A549 (cell line): ENCODE measurements at regions not wholly inside any gene's neighbourhood (a gene's known extent, or its start where the extent isn't known, plus 50 kb on each side); places are given as distances from the start of the nearest gene placed in this dataset.

Experiments used
- ATAC-seq, 2 experiments: fragments of 200-7000 bp in 1 of 2; fragments of >200 bp in 1 of 2; cut with Nextera tagmentation in 1 of 2; cut with Tn5 transposase in 1 of 2; 3 replicates each; pipeline versions ENCODE4 v1.8.0 to v1.9.1; 2018 to 2020; ENCODE audit warnings: mild to moderate bottlenecking in 1 of 2, moderate library complexity in 1 of 2
- CTCF ChIA-PET: fragments of 300-600 bp; sonication (Branson Sonifier 250); formaldehyde crosslinking; extraction: SDS; loops from one replicate; lab custom pipeline; 2021; ENCODE audit warnings: antibody characterized with exemption, inconsistent platforms; lab: Yijun Ruan, JAX
- POLR2A ChIA-PET: fragments of 350-600 bp; formaldehyde crosslinking; extraction: SDS; loops from one replicate; lab custom pipeline; 2021; ENCODE audit warnings: antibody characterized with exemption, inconsistent platforms; lab: Yijun Ruan, JAX
- DNase-seq, 2 experiments: peaks; one replicate each; pipeline versions ENCODE4 v3.0.0 to v3.0.0-alpha.2; 2011 to 2016; ENCODE audit warnings: low read depth in 1 of 2, low spot score in 1 of 2
- FAIRE-seq: peaks from 2 replicates; lab custom pipeline; 2011; peaks lifted over from hg19 to GRCh38; lab: Jason Lieb, UNC
- H3K27ac ChIP-seq, 2 experiments: fragments of >200 bp; sonication (Bioruptor Twin); formaldehyde crosslinking; 3 replicates each; pipeline ENCODE4 v1.5.1; 2016 to 2017
- H3K4me1 ChIP-seq: fragments of >200 bp; sonication (Bioruptor Twin); formaldehyde crosslinking; 3 replicates; pipeline ENCODE4 v1.6.1; 2016
- H3K4me2 ChIP-seq: fragments of >200 bp; sonication (Bioruptor Twin); formaldehyde crosslinking; 3 replicates; pipeline ENCODE4 v1.6.1; 2016
- H3K4me3 ChIP-seq: fragments of >200 bp; sonication (Bioruptor Twin); formaldehyde crosslinking; 3 replicates; pipeline ENCODE4 v1.5.1; 2016
- H3K9me3 ChIP-seq: fragments of >200 bp; sonication (Bioruptor Twin); formaldehyde crosslinking; 3 replicates; pipeline ENCODE4 v1.6.1; 2016
- BHLHE40 ChIP-seq: IDR thresholded peaks from 2 replicates; pipeline ENCODE4 v1.6.1; 2012; ENCODE audit warnings: low read depth, low read length, inconsistent platforms
- CBX2 ChIP-seq: fragments of 200-600 bp; sonication (generic); IDR thresholded peaks from 2 replicates; pipeline ENCODE4 v1.6.1; 2016; ENCODE audit warnings: low read depth, mild to moderate bottlenecking, borderline replicate concordance
- CHD2 ChIP-seq: fragments of 150-350 bp; IDR thresholded peaks from 2 replicates; pipeline ENCODE4 v1.6.1; 2014; ENCODE audit warnings: low read length; ENCODE audit not compliant: partially characterized antibody
- EHMT2 ChIP-seq: fragments of 200-600 bp; sonication (generic); IDR thresholded peaks from 2 replicates; pipeline ENCODE4 v1.6.1; 2016; ENCODE audit warnings: antibody characterized with exemption, low read depth, mild to moderate bottlenecking, moderate library complexity
- EP300 ChIP-seq, 2 experiments: fragments of >200 bp; sonication (Bioruptor Twin); formaldehyde crosslinking; IDR thresholded peaks; 2 replicates in 1 of 2; 3 replicates in 1 of 2; pipeline ENCODE4 v1.6.1; 2016 to 2017
- FOSL2 ChIP-seq, 2 experiments: fragments of 450-650 bp in 1 of 2; fragments of >200 bp in 1 of 2; sonication (Bioruptor Twin) in 1 of 2; formaldehyde crosslinking; IDR thresholded peaks; 2 replicates each; pipeline versions ENCODE4 v1.5.0 to v1.6.1; 2016 to 2020; ENCODE audit warnings: mild to moderate bottlenecking in 1 of 2, moderate library complexity in 1 of 2
- HDAC2 ChIP-seq: fragments of 200-600 bp; sonication (generic); IDR thresholded peaks from 2 replicates; pipeline ENCODE4 v1.6.1; 2016
- HEYL ChIP-seq: fragments of 250-450 bp; sonication (Bioruptor Pico); IDR thresholded peaks from 2 replicates; pipeline ENCODE4 v1.8.0; 2021; ENCODE audit warnings: mild to moderate bottlenecking, moderate library complexity
- MYC ChIP-seq: IDR thresholded peaks from 2 replicates; pipeline ENCODE4 v1.6.1; 2012; ENCODE audit warnings: mild to moderate bottlenecking, inconsistent platforms, low read length, improper control_type of control experiment, borderline replicate concordance
- NR3C1 ChIP-seq: fragments of >200 bp; sonication (Bioruptor Twin); formaldehyde crosslinking; IDR thresholded peaks from 3 replicates; pipeline ENCODE4 v1.6.1; 2017
- PHF8 ChIP-seq: fragments of 200-600 bp; sonication (generic); IDR thresholded peaks from 2 replicates; pipeline ENCODE4 v1.6.1; 2016; ENCODE audit warnings: low read depth, mild to moderate bottlenecking, antibody characterized with exemption, moderate library complexity, borderline replicate concordance
- POLR2AphosphoS2 ChIP-seq: conservative IDR thresholded peaks from 2 replicates; pipeline ENCODE4 v1.6.1; 2012; ENCODE audit warnings: low read length, improper control_type of control experiment, inconsistent platforms
- RAD21 ChIP-seq, 2 experiments: fragments of >200 bp in 1 of 2; sonication (Bioruptor Twin) in 1 of 2; formaldehyde crosslinking in 1 of 2; IDR thresholded peaks in 1 of 2; conservative IDR thresholded peaks in 1 of 2; 2 replicates in 1 of 2; 3 replicates in 1 of 2; pipeline ENCODE4 v1.6.1; 2012 to 2018; ENCODE audit warnings: inconsistent platforms in 1 of 2
- RFX5 ChIP-seq: fragments of 450-650 bp; IDR thresholded peaks from 2 replicates; pipeline ENCODE4 v1.7.1; 2014; ENCODE audit warnings: antibody characterized with exemption, mild to moderate bottlenecking, moderate library complexity
- SMC3 ChIP-seq: fragments of >200 bp; sonication (Bioruptor Twin); formaldehyde crosslinking; IDR thresholded peaks from 3 replicates; pipeline ENCODE4 v1.6.1; 2018; ENCODE audit warnings: inconsistent platforms
- WGBS: methylation state at CpG from one replicate; pipeline ENCODE4 v1.1.6; 2017; ENCODE audit errors: missing lambda C conversion rate; 5-methylcytosine and 5-hydroxymethylcytosine counted together
- TF ChIP-seq, protein P1 (sequence below): fragments of 250-450 bp; sonication (Bioruptor Pico); IDR thresholded peaks from 2 replicates; pipeline ENCODE4 v1.5.0; 2021; ENCODE audit warnings: mild to moderate bottlenecking, moderate library complexity, borderline replicate concordance
- TF ChIP-seq, protein P2 (sequence below): fragments of >200 bp; sonication (Bioruptor Twin); formaldehyde crosslinking; IDR thresholded peaks from 3 replicates; pipeline ENCODE4 v1.5.1; 2016
- TF ChIP-seq, protein P3 (sequence below): IDR thresholded peaks from 2 replicates; pipeline ENCODE4 v1.6.1; 2012
- TF ChIP-seq, protein P4 (sequence below): IDR thresholded peaks from 2 replicates; pipeline ENCODE4 v1.6.1; 2012
- TF ChIP-seq, protein P5 (sequence below): fragments of 450-650 bp; IDR thresholded peaks from 2 replicates; pipeline ENCODE4 v1.6.1; 2014; ENCODE audit warnings: antibody characterized with exemption

DNA sequence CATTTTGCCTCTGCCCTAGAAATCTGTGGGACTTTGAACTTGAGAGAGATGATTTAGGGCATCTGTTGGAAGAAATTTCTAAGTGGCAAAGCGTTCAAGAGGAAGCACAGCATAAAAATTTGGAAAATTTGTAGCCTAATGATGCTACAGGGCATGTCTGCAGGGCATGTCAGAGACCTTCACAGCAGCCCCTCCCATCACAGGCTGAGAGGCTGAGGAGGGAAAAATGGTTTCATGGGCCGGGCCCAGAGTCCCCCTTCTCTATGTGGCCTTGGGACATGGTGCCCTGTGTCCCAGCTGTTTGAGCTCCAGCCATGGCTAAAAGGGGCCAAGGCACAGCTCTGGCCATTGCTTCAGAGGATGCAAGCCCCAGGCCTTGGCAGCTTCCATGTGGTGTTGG is 203.0 kb downstream of the STK31 start:
- Histone ChIP-seq H3K4me1 (no peaks in the 10 kb centered on the region), H3K27ac (no peak overlapping the region), H3K9me3 (no peaks in the 10 kb centered on the region), H3K4me3 (no peak overlapping the region), H3K4me2 (no peak overlapping the region)
- WGBS: 0% methylated on average over 2 of the region's 2 CpGs
- POLR2A ChIA-PET: no interaction called here
- CTCF ChIA-PET: interaction anchor here (1.0 kb wide), 1 partner anchor 26 kb away, joined by 3 read pairs; no protein-coding TSS in a partner anchor
- DNase-seq (no peak), FAIRE-seq (no peak), ATAC-seq (no peak)
- TF ChIP-seq EP300 (IDR thresholded peaks at IDR 0.05) (no peak), RFX5 (no peak), SMC3 (no peak)

DNA sequence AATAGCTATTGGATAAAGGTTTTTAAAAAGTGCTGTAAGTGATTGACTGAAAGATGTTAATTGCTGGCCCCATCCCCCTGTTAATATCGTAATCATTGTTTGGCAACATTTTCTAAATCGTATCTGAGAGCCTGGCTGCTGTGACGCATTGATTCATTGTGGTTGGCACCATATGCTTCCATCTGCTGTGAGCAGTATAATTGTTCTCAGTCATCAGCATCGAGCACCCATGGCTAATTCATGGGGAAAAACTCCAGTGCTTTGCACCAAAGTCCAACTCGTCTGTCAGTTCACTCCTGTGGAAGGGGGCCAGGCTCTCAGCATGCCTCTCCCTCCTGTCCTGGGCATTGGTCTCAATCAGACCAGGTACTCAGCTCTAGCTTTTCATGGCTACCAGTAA is 205.2 kb downstream of the STK31 start:
- FAIRE-seq (no peak), ATAC-seq (no peak), DNase-seq (no peak)
- H3K4me3 ChIP-seq: no peak overlapping the region
- H3K27ac ChIP-seq: no peak overlapping the region
- no peaks in the 10 kb centered on the region for H3K9me3 ChIP-seq
- ChIA-PET CTCF (interaction anchor here (1.2 kb wide), 1 partner anchor 10 kb away, joined by 3 read pairs; no protein-coding TSS in a partner anchor), POLR2A (no interaction called here)
- no peak for TF ChIP-seq EHMT2
- TF ChIP-seq, protein P1, sequence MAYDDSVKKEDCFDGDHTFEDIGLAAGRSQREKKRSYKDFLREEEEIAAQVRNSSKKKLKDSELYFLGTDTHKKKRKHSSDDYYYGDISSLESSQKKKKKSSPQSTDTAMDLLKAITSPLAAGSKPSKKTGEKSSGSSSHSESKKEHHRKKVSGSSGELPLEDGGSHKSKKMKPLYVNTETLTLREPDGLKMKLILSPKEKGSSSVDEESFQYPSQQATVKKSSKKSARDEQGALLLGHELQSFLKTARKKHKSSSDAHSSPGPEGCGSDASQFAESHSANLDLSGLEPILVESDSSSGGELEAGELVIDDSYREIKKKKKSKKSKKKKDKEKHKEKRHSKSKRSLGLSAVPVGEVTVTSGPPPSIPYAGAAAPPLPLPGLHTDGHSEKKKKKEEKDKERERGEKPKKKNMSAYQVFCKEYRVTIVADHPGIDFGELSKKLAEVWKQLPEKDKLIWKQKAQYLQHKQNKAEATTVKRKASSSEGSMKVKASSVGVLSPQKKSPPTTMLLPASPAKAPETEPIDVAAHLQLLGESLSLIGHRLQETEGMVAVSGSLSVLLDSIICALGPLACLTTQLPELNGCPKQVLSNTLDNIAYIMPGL: no peak
- TF ChIP-seq FOSL2 (IDR thresholded peaks at IDR 0.05): no peak
- TF ChIP-seq FOSL2 (CRISPR knock-in tag; IDR thresholded peaks at IDR 0.05): no peak
- no peak for TF ChIP-seq CBX2
- TF ChIP-seq BHLHE40: no peak
- TF ChIP-seq, protein P2, sequence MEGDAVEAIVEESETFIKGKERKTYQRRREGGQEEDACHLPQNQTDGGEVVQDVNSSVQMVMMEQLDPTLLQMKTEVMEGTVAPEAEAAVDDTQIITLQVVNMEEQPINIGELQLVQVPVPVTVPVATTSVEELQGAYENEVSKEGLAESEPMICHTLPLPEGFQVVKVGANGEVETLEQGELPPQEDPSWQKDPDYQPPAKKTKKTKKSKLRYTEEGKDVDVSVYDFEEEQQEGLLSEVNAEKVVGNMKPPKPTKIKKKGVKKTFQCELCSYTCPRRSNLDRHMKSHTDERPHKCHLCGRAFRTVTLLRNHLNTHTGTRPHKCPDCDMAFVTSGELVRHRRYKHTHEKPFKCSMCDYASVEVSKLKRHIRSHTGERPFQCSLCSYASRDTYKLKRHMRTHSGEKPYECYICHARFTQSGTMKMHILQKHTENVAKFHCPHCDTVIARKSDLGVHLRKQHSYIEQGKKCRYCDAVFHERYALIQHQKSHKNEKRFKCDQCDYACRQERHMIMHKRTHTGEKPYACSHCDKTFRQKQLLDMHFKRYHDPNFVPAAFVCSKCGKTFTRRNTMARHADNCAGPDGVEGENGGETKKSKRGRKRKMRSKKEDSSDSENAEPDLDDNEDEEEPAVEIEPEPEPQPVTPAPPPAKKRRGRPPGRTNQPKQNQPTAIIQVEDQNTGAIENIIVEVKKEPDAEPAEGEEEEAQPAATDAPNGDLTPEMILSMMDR: no peak
- no peak for TF ChIP-seq MYC
- TF ChIP-seq EP300 (IDR thresholded peaks at IDR 0.05): no peak
- TF ChIP-seq NR3C1: no peak
- TF ChIP-seq RAD21 (conservative IDR thresholded peaks at IDR 0.05 in 1 of 2, IDR thresholded peaks at IDR 0.05 in 1 of 2): no peak
- no peak for TF ChIP-seq HDAC2
- TF ChIP-seq POLR2AphosphoS2: no peak
- TF ChIP-seq, protein P3, sequence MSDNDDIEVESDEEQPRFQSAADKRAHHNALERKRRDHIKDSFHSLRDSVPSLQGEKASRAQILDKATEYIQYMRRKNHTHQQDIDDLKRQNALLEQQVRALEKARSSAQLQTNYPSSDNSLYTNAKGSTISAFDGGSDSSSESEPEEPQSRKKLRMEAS: no peak
- TF ChIP-seq, protein P4, sequence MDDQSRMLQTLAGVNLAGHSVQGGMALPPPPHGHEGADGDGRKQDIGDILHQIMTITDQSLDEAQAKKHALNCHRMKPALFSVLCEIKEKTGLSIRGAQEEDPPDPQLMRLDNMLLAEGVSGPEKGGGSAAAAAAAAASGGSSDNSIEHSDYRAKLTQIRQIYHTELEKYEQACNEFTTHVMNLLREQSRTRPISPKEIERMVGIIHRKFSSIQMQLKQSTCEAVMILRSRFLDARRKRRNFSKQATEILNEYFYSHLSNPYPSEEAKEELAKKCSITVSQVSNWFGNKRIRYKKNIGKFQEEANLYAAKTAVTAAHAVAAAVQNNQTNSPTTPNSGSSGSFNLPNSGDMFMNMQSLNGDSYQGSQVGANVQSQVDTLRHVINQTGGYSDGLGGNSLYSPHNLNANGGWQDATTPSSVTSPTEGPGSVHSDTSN: no peak
- no peak for TF ChIP-seq HEYL (CRISPR knock-in tag)
- no peak for TF ChIP-seq CHD2
- TF ChIP-seq, protein P5, sequence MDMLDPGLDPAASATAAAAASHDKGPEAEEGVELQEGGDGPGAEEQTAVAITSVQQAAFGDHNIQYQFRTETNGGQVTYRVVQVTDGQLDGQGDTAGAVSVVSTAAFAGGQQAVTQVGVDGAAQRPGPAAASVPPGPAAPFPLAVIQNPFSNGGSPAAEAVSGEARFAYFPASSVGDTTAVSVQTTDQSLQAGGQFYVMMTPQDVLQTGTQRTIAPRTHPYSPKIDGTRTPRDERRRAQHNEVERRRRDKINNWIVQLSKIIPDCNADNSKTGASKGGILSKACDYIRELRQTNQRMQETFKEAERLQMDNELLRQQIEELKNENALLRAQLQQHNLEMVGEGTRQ: no peak
- no peak for TF ChIP-seq PHF8
- H3K4me1 ChIP-seq: no peaks in the 10 kb centered on the region
- H3K4me2 ChIP-seq: no peak overlapping the region
- 31% methylated on average over 5 of the region's 5 CpGs for WGBS
